Astrocyte of the cerebellum (primary cell): ENCODE measurements at regions not wholly inside any gene's neighbourhood (a gene's known extent, or its start where the extent isn't known, plus 50 kb on each side); places are given as distances from the start of the nearest gene placed in this dataset.

Experiments
- DNase-seq: peaks from one replicate; pipeline ENCODE4 v3.0.0-alpha.2; 2011; ENCODE audit warnings: low read depth
- H3K4me3 ChIP-seq: 2 replicates; pipeline ENCODE4 v1.5.1; 2011; ENCODE audit warnings: mild to moderate bottlenecking, low read depth, low read length, moderate library complexity
- CTCF ChIP-seq: IDR thresholded peaks from 2 replicates; pipeline ENCODE4 v1.5.1; 2012; ENCODE audit warnings: low read length, low read depth, moderate library complexity, mild to moderate bottlenecking; ENCODE audit errors: missing control alignments
- in situ Hi-C: cut with HindIII; loops from 2 replicates; pipeline ENCODE4 v1.10.0; 2017; ENCODE audit warnings: low sequenced_read_pairs

- DNase-seq = no peak
- H3K4me3 ChIP-seq = no peak overlapping the region
- TF ChIP-seq CTCF = no peak
- in situ Hi-C loops = no loop called here
These were observed 1516.4 kb downstream of the AACS start for GRCh38 chr12:126581655-126582054.

DNA sequence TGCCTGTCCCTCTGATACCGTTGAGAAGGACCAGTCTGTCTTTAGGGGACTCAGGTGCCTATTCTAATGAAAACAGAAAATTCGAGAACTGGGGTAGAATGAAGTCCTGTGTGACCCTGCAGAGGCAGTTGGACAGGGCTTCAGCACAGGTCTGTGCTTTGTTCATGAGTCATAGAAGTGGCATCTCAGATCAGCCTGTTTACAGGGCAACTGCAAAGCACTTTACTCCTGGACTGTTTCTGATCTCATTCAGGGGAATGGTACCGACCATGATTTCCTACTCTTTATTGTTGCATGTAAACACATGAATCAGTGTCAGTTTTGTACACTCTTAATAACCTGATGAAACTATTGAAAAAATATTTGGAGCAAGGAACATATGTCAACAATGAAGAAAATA is 1517.0 kb downstream of the AACS start:
- DNase-seq = no peak
- no peak for TF ChIP-seq CTCF
- H3K4me3 ChIP-seq = no peak overlapping the region
- in situ Hi-C loops = no loop called here

DNA sequence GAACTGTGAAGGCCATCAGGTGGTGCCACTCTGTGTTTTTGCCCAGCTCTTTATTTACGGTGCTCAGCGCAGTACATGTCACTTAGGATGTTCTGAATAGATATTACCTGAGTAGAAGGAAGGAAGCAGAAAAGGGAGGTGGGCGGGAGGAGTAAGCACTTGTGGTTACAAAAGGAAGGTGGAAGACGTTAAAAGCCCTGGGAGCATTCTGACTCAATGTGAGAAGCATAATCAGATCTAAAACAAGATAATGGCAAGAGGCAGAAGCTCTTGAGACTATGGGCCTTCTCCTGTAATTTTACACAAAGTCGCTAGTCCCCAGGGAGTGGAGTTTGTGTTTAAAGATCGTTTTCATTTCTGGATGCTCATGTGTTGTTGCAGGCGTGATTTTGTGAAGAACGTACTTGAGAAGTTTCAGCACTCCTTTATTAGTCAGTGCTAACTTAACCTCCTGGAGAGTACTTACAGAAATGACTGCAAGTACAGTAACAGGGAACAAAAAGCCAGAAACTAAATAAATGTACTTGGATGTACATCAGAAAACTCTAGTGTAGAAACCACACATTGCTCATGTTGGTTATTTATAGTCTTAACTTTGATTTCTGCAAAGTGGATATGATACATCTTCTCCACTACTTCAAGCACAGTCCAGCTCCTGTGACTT is 1523.5 kb downstream of the AACS start:
- no peak overlapping the region for H3K4me3 ChIP-seq
- TF ChIP-seq CTCF = no peak
- in situ Hi-C loops = no loop called here
- DNase-seq = peak; percentile 73

GRCh38 chr12:126591533-126591932 is 1526.3 kb downstream of the AACS start:
- DNase-seq = no peak
- TF ChIP-seq CTCF = no peak

DNA sequence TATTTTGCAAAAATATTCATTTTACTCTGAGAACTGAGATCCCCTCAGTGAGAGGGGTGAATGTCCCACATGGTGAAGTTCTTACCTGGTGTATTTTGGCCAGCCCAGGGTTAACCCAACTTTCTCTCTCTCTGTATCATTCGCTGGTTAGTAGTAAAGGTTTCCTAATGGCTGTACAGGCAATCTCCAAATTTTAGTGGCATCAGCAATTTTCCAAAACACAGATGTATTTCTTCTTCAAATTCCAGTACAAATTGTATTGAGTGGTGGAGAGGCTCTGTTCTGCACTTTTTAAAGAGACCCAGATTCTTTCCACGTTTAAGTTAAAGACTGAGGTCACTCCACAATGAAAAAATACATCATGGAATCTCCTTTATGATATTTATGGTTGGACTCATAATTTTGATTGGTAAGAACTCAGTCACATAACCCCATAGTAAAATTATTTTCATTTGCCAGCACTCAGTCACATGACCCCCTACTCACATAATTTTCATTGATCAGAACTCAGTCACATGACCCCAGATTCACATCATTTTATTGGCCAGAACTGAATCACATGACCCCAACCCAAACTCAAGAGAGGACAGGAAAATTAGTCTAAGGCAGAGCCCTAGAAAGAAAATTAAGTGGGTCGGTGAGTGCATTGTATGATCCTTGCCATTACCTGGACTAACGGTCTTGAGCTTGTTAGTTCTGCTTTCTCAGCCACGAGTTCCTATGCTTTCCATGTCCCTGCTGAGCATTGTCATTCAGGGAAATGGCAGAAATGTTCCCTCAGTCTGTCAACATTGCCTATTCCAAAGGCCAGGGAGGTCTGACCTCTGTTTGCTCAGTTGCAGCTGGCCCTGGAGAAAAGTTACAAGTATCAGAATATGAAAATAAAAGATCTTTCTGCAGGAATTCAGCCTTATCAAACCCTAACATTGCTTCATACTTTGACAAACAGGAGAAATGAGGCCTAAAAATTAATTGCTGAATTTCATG is 1536.2 kb downstream of the AACS start:
- in situ Hi-C loops = no loop called here
- TF ChIP-seq CTCF = no peak
- no peak overlapping the region for H3K4me3 ChIP-seq
- no peak for DNase-seq

More at GRCh38 chr12:126591533-126591932, 1526.3 kb downstream of the AACS start:
- H3K4me3 ChIP-seq = no peak overlapping the region
- in situ Hi-C loops = no loop called here

DNA sequence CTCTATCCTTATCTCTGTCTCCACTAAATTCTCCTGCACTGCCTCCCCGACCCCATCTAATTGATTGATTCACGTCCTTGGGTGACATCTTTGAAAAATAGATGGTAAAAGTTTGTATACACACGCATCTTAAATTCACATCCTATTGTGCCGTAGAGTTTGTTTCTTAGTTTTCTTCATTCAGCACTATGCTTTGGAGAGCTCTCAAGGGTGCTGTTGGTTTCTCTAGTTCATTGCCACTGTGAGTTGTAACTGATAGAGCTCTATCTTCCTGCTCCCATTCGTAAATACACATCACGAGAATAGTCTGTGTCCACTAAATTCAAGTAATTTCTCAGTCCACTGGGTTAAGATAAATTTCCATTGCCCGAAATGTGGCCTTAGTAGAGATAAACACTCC is 1537.4 kb downstream of the AACS start:
- DNase-seq = no peak
- in situ Hi-C loops = no loop called here
- no peak overlapping the region for H3K4me3 ChIP-seq
- TF ChIP-seq CTCF = no peak
